H9 (cell line): ENCODE measurements at regions not wholly inside any gene's neighbourhood (a gene's known extent, or its start where the extent isn't known, plus 50 kb on each side); places are given as distances from the start of the nearest gene placed in this dataset.

ENCODE experiments used
- DNase-seq: peaks from one replicate; pipeline ENCODE4 v3.0.0-alpha.2; 2017
- H2AFZ ChIP-seq: one replicate; pipeline ENCODE4 v1.6.1; 2013; ENCODE audit warnings: mild to moderate bottlenecking, low read length, control low read depth, moderate library complexity
- H2AK5ac ChIP-seq: 2 replicates; pipeline ENCODE4 v1.6.1; 2013; ENCODE audit warnings: low read length, control low read depth, mixed read lengths; ENCODE audit not compliant: insufficient read length
- H2BK120ac ChIP-seq: one replicate; pipeline ENCODE4 v1.6.1; 2013; ENCODE audit warnings: low read depth, mild to moderate bottlenecking, low read length, control low read depth, inconsistent platforms; ENCODE audit not compliant: poor library complexity, severe bottlenecking
- H2BK12ac ChIP-seq: 2 replicates; pipeline ENCODE4 v1.6.1; 2013; ENCODE audit warnings: low read length, control low read depth, mixed read lengths, low read depth; ENCODE audit not compliant: insufficient read length
- H2BK15ac ChIP-seq: 2 replicates; pipeline ENCODE4 v1.6.1; 2013; ENCODE audit warnings: low read depth, low read length, control low read depth
- H2BK20ac ChIP-seq: one replicate; pipeline ENCODE4 v1.6.1; 2013; ENCODE audit warnings: low read depth, mild to moderate bottlenecking, low read length, control low read depth, inconsistent platforms; ENCODE audit not compliant: poor library complexity, severe bottlenecking
- H2BK5ac ChIP-seq: 2 replicates; pipeline ENCODE4 v1.6.1; 2013; ENCODE audit warnings: low read length, control low read depth, mixed read lengths; ENCODE audit not compliant: insufficient read length
- H3K14ac ChIP-seq: 2 replicates; pipeline ENCODE4 v1.6.1; 2013; ENCODE audit warnings: low read length, control low read depth; ENCODE audit not compliant: insufficient read depth
- H3K18ac ChIP-seq: 2 replicates; pipeline ENCODE4 v1.6.1; 2013; ENCODE audit warnings: low read depth, mild to moderate bottlenecking, mixed read lengths, low read length, control low read depth; ENCODE audit not compliant: insufficient read length
- H3K23ac ChIP-seq: 2 replicates; pipeline ENCODE4 v1.6.1; 2013; ENCODE audit warnings: low read length, control low read depth, mixed read lengths, low read depth; ENCODE audit not compliant: insufficient read length
- H3K23me2 ChIP-seq: 2 replicates; pipeline ENCODE4 v1.6.1; 2013; ENCODE audit warnings: low read depth, mild to moderate bottlenecking, mixed read lengths, low read length, control low read depth; ENCODE audit not compliant: insufficient read length, poor library complexity, severe bottlenecking
- H3K27ac ChIP-seq: 2 replicates; pipeline ENCODE4 v1.5.1; 2013; ENCODE audit warnings: low read length, control low read depth, mixed read lengths, low read depth; ENCODE audit not compliant: insufficient read length
- H3K27me3 ChIP-seq: 2 replicates; pipeline ENCODE4 v1.6.1; 2013; ENCODE audit warnings: low read length, control low read depth, inconsistent platforms; ENCODE audit not compliant: insufficient read depth
- H3K4ac ChIP-seq: 2 replicates; pipeline ENCODE4 v1.6.1; 2013; ENCODE audit warnings: low read depth, mild to moderate bottlenecking, control low read depth, inconsistent platforms, low read length, moderate library complexity
- H3K4me1 ChIP-seq: 2 replicates; pipeline ENCODE4 v1.6.1; 2013; ENCODE audit warnings: low read length, control low read depth, inconsistent platforms; ENCODE audit not compliant: insufficient read depth
- H3K4me2 ChIP-seq: 2 replicates; pipeline ENCODE4 v1.6.1; 2013; ENCODE audit warnings: low read length, control low read depth, mixed read lengths; ENCODE audit not compliant: insufficient read length, insufficient read depth
- H3K56ac ChIP-seq: 2 replicates; pipeline ENCODE4 v1.6.1; 2013; ENCODE audit warnings: low read depth, mild to moderate bottlenecking, mixed read lengths, low read length, control low read depth; ENCODE audit not compliant: insufficient read length
- H3K79me1 ChIP-seq: 2 replicates; pipeline ENCODE4 v1.6.1; 2013; ENCODE audit warnings: low read depth, mild to moderate bottlenecking, moderate library complexity, low read length, control low read depth, inconsistent platforms; ENCODE audit not compliant: insufficient read depth, poor library complexity, severe bottlenecking
- H3K79me2 ChIP-seq: 2 replicates; pipeline ENCODE4 v1.6.1; 2013; ENCODE audit warnings: low read length, control low read depth, inconsistent platforms; ENCODE audit not compliant: insufficient read depth
- H3K9ac ChIP-seq: 2 replicates; pipeline ENCODE4 v1.6.1; 2013; ENCODE audit warnings: low read length, control low read depth, mixed read lengths; ENCODE audit not compliant: insufficient read length; ENCODE audit errors: extremely low read depth
- H3K9me3 ChIP-seq: one replicate; pipeline ENCODE4 v1.6.1; 2013; ENCODE audit warnings: low read depth, low read length, inconsistent platforms; ENCODE audit not compliant: control insufficient read depth
- H3T11ph ChIP-seq: one replicate; pipeline ENCODE4 v1.6.1; 2013; ENCODE audit warnings: mild to moderate bottlenecking, low read length, control low read depth, inconsistent platforms
- H4K20me1 ChIP-seq: one replicate; pipeline ENCODE4 v1.6.1; 2013; ENCODE audit not compliant: control insufficient read depth, insufficient read length, insufficient read depth
- H4K5ac ChIP-seq: 2 replicates; pipeline ENCODE4 v1.6.1; 2013; ENCODE audit warnings: low read depth, mild to moderate bottlenecking, mixed read lengths, low read length, control low read depth; ENCODE audit not compliant: insufficient read length
- H4K8ac ChIP-seq: replicated peaks from 2 replicates; pipeline ENCODE4 v1.6.1; 2013; ENCODE audit warnings: low read length, control low read depth, mixed read lengths, low read depth; ENCODE audit not compliant: insufficient read length
- H4K91ac ChIP-seq: 2 replicates; pipeline ENCODE4 v1.6.1; 2013; ENCODE audit warnings: low read depth, mild to moderate bottlenecking, moderate library complexity, mixed read lengths, low read length, control low read depth; ENCODE audit not compliant: insufficient read length
- H3K27ac Mint-ChIP-seq, 3 experiments: 2 replicates in 2 of 3; 3 replicates in 1 of 3; pipeline ENCODE4 v1.8.0; 2020 to 2021; ENCODE audit warnings: mixed read lengths in 3 of 3, mild to moderate bottlenecking in 1 of 3, moderate library complexity in 1 of 3
- H3K27me3 Mint-ChIP-seq: 2 replicates; pipeline ENCODE4 v1.8.0; 2021; ENCODE audit warnings: low read depth, mild to moderate bottlenecking, moderate library complexity, mixed read lengths
- H3K36me3 Mint-ChIP-seq, 3 experiments: 2 replicates in 2 of 3; 3 replicates in 1 of 3; pipeline ENCODE4 v1.8.0; 2020 to 2021; ENCODE audit warnings: low read depth in 3 of 3, mixed read lengths in 3 of 3; ENCODE audit not compliant: insufficient read depth in 1 of 3
- H3K4me1 Mint-ChIP-seq, 2 experiments: 2 replicates each; pipeline ENCODE4 v1.8.0; 2020; ENCODE audit warnings: mixed read lengths in 2 of 2
- H3K4me3 Mint-ChIP-seq, 2 experiments: 2 replicates in 1 of 2; 3 replicates in 1 of 2; pipeline ENCODE4 v1.8.0; 2020 to 2021; ENCODE audit warnings: mild to moderate bottlenecking in 2 of 2, mixed read lengths in 2 of 2, moderate library complexity in 1 of 2
- H3K9me3 Mint-ChIP-seq, 2 experiments: 2 replicates in 1 of 2; 3 replicates in 1 of 2; pipeline ENCODE4 v1.8.0; 2020; ENCODE audit warnings: mild to moderate bottlenecking in 2 of 2, mixed read lengths in 2 of 2, moderate library complexity in 1 of 2
- WGBS: extraction: QIAGEN DNeasy Blood & Tissue Kit; methylation state at CpG from one replicate; pipeline ENCODE4 v1.1.7; 2013; ENCODE audit warnings: missing lambda C conversion rate, low lambda C conversion rate, mixed read lengths; ENCODE audit not compliant: insufficient read length; ENCODE audit errors: extremely low coverage; 5-methylcytosine and 5-hydroxymethylcytosine counted together
- TF ChIP-seq, protein P1 (sequence below): fragments of 200-600 bp; sonication (generic); conservative IDR thresholded peaks from 3 replicates; pipeline ENCODE4 v1.8.0; 2021; ENCODE audit warnings: antibody characterized with exemption, mild to moderate bottlenecking

DNA sequence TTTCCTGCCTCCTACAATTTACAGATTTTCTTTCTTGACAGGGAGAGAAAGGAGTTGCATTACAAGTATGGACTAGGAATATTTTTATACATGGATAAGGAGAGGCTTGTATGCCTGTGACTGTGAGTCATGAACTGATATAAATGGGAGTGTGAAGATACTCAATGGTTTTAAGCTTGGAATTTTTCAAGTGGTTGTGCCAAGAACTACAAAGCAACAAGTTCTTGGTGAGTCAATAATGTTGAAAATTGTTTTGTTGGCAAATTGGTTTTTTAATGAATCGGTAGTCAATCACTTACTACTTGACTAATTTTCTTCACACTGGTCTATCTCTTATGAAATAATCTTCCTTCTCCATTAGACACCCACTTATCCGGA is 58.9 kb upstream of the HMGA2 start:
- Histone ChIP-seq H4K5ac (no peak overlapping the region), H3K4me1 (peaks cover 2% of the 10 kb centered on the region; the same call in 1 of the 2 replicates), H2BK20ac (no peak overlapping the region), H3K9ac (no peak overlapping the region), H3K4me2 (no peak overlapping the region), H3K9me3 (no peaks in the 10 kb centered on the region), H2BK120ac (no peak overlapping the region), H3K4ac (no peak overlapping the region), H2BK12ac (no peak overlapping the region), H3K18ac (no peak overlapping the region), H3K27ac (no peak overlapping the region), H3K23ac (no peak overlapping the region), H3K56ac (no peak overlapping the region), H4K20me1 (no peaks in the 10 kb centered on the region), H3K79me2 (no peaks in the 10 kb centered on the region), H3K27me3 (no peaks in the 10 kb centered on the region; the same call in 1 of the 2 replicates), H2AK5ac (no peak overlapping the region), H2BK15ac (no peak overlapping the region), H4K8ac (no peak overlapping the region), H3K23me2 (no peaks in the 10 kb centered on the region), H2BK5ac (no peak overlapping the region), H2AFZ (no peak overlapping the region), H3K14ac (no peak overlapping the region), H3T11ph (no peak overlapping the region), H4K91ac (no peak overlapping the region), H3K79me1 (no peaks in the 10 kb centered on the region)
- no peak overlapping the region for H3K4me3 Mint-ChIP-seq
- no peaks in the 10 kb centered on the region for H3K9me3 Mint-ChIP-seq
- DNase-seq = no peak
- H3K36me3 Mint-ChIP-seq = peaks cover 0 to 2% (median 0%) of the 10 kb centered on the region in 3 experiments; a peak in 2 of 7 replicates
- no peak overlapping the region for H3K27ac Mint-ChIP-seq
- no CpG with 5 or more reads among the region's 2 CpGs for WGBS
- TF ChIP-seq, protein P1, sequence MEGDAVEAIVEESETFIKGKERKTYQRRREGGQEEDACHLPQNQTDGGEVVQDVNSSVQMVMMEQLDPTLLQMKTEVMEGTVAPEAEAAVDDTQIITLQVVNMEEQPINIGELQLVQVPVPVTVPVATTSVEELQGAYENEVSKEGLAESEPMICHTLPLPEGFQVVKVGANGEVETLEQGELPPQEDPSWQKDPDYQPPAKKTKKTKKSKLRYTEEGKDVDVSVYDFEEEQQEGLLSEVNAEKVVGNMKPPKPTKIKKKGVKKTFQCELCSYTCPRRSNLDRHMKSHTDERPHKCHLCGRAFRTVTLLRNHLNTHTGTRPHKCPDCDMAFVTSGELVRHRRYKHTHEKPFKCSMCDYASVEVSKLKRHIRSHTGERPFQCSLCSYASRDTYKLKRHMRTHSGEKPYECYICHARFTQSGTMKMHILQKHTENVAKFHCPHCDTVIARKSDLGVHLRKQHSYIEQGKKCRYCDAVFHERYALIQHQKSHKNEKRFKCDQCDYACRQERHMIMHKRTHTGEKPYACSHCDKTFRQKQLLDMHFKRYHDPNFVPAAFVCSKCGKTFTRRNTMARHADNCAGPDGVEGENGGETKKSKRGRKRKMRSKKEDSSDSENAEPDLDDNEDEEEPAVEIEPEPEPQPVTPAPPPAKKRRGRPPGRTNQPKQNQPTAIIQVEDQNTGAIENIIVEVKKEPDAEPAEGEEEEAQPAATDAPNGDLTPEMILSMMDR = no peak
- peaks cover 31 to 44% of the 10 kb centered on the region in 2 experiments for H3K4me1 Mint-ChIP-seq
- H3K27me3 Mint-ChIP-seq = no peaks in the 10 kb centered on the region
